Frontal cortex (tissue), 3 donors: ENCODE measurements at regions not wholly inside any gene's neighbourhood (a gene's known extent, or its start where the extent isn't known, plus 50 kb on each side); places are given as distances from the start of the nearest gene placed in this dataset.
"Not testable (repeated sequence)": the region's sequence is repeated elsewhere in the genome, so short reads cannot be mapped to it uniquely, and the experiment has no call there.

Experiments
- DNase-seq, 2 donors: peaks; one replicate each; pipeline ENCODE4 v3.0.0; 2012; ENCODE audit warnings: low spot score in 2 of 2
- FAIRE-seq: peaks from 2 replicates; lab custom pipeline; 2012; peaks lifted over from hg19 to GRCh38; lab: Jason Lieb, UNC
- donor health status: control.
- donor health status: control.
- donor health status: control.

DNA sequence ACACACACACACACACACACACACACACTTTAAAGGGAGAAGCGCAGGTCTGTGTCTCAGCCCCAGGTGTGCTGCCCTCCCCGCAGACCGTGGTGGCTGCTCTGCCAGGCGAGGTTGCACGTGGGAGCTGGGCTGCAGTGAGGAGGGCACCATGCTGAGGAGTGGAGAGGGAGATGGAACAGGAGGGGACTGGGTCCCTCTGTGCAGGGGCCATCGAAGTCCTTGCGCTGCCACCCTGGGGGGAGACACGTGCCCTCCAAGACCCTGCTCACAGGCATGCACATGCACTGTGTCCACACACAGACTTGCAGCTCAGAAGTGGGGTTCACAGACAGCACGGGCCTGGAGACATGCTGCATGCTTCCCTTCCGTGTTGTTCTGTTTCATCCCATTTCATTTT, 65.5 kb upstream of the HGFAC start:
- no peak for FAIRE-seq
- no peak for DNase-seq

DNA sequence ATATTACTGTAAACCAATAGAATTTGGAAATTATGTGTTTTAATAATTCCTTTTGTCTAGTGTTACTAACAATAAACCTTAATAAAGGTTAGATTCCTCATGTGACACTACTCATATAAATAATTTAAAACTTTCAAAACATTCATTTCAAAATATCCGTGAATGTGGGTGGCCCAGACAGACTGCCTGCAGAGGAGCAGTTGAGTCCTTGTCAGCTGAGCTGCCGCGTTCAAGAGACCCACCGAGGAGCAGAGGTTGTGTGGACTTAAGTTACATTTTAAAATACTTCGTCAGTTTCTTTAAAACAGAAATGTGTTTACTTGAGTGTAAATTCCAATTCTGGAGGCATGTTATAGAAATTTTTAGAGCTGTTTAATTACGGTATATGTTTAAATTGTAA, 64.2 kb upstream of the HGFAC start:
- FAIRE-seq (no peak), DNase-seq (no peak)

DNA sequence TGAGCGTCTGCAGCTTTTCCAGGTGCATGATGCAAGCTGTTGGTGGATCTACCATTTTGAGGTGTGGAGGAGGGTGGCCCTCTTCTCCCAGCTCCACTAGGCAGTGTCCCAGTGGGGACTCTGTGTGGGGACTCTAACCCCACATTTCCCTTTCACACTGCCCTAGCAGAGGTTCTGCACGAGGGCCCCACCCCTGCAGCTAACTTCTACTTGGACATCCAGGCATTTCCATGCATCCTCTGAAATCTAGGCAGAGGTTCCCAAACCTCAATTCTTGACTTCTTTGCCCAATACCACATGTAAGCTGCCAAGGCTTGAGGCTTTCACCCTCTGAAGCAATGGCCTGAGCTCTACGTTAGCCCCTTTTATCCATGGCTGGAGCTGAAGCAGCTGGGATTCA, 61.4 kb upstream of the HGFAC start:
- not testable (repeated sequence) for DNase-seq, FAIRE-seq

DNA sequence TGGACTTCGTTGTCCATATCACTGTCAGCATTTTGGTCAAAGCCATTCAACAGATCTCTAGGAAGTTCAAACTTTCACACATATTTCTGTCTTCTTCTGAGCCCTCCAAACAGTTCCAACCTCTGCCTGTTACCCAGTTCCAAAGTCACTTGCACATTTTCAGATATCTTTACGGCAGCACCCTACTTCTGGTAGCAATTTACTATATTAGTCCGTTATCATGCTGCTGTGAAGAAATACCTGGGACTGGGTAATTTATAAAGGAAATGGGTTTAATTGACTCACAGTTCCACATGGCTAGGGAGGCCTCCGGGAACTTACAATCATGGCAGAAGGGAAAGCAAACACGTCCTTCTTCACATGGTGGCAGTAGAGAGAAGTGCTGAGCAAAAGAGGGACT, 60.6 kb upstream of the HGFAC start:
- not testable (repeated sequence) for FAIRE-seq, DNase-seq

DNA sequence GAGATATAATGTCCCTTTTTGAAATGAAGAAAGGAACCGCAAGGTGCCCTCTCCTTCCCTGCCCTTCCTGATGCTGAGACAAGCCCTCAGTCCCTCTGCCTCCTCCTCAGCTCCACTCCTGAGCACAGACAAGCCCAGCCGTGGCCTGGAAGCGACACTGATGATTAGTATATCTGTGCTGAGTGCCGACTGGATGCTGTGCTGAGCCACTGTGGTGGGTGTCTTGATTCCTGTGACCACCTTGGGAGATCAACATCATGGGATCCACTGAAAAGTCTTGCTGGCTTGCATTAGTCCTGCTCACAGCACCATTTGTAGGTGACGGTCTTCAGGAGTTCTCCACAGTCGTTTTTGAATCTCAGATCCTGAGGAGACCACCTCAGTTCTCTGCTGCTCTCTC, 59.5 kb upstream of the HGFAC start:
- DNase-seq (no peak), FAIRE-seq (no peak)

DNA sequence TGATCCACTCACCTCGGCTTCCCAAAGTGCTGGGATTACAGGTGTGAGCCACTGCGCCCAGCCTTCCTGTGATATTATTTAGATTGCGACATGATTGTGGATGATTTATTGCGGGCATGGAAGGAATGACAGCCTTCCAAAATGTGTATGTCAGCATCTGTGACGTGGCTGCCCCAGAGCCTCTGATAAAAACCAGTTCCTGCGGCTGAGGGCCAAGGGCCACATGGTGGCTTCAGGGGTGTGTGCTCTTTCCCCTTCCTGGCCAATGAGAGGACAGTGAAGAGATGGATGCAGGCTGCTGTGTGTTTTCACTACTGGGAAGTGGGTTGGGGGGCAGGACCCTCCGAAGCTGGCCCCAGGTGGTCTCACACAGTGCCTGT, 57.4 kb upstream of the HGFAC start:
- DNase-seq (no peak), FAIRE-seq (no peak)

DNA sequence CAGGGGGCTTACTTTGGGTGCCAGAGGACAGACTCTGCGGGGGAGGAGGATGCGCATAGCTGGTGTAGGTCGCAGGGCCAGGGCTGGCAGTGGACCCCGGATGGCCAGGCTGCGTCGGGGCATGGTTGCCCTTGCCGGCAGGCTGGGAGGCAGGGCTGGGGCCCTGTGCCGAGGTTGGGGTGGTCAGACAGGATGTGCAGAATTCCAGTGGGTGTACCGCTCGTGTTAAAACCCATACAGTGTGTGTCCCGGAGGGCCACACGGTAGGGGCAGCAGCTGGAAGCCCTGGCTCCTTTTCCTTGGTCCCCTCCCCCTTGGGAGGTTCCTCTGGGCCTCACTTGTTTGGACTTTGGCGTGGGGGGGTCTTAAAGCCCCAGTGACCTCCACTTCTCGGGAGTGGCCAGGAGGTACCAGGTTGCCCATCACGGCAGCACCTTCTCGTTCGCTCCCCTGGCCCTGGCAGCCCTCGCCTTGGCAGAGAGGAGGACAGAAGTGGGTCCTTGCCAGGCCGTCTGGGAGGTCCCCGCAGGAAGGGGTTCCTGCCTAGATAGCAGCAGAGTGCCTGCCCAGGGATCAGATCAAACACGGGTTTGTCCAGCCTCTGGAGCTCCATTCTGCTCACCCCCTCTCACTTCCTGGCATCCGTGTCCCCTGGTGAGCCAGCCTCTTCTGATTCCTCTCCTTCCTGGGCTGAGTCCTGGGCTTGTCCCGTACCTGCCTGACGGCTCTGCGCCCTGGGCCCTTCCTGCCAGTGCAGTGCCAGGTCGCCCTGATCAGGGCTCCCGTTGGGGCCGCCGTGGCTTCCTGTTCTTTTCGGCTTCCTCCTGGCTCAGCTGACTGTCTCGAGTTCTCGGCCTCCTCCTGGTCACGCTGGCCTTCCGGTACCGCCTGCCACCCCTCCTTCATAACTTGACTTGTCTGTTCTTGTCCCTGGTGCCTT, 56.7 kb upstream of the HGFAC start:
- no peak for DNase-seq
- no peak for FAIRE-seq

DNA sequence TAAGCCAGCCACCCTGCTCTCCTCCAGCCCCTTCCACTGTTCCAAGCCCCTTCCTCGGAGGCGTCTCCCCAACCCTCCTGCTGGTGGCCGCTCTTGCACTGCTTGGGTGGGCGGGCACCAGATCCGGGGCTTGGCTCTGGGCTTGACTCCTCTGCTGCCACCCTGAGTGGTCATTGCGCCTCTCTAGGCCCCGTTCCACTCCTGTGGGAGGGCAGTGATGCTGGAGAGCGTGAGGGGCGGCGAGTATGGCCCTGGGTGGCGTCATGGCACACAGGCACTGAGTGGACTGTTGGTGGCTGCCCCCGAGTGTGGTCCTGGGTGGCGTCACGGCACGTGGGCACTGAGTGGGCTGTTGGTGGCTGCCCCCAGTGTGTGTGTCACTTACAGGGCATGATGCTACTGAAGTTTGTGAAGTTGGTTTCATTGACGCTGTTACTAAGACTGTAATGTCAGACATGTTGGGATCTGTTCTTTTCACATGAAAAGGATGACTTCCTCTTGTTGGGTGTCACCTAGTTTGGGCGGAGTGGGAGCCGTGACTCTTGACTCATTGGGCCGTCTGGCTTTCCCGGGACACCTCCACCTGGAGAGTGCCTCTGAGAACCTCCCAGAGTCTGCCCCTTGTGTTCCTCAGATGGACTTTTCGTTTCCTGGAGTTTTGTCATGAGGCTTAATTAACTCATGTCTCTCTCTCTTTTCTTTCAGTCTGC, 55.9 kb upstream of the HGFAC start:
- no peak for FAIRE-seq
- DNase-seq = no peak

DNA sequence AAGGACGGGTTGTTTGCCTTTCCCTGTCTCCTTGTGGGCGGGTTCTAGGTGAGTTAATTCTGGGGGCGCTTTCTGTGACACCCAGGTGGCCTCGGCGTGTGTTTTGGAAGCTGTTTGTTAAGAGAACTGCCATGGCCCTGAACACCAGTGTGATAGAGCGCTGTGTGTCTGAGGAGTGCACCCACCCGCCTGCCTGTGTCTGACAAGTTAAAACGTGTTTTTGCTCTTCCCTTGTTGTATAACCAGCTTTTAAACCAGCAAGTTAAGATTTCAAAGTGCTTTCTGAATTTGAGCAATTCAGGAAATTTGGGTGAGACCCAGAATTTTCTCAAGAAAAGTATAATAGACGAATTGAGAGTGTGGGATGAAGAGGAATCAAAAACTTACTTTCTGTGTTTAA, 55.2 kb upstream of the HGFAC start:
- FAIRE-seq (no peak), DNase-seq (no peak)

DNA sequence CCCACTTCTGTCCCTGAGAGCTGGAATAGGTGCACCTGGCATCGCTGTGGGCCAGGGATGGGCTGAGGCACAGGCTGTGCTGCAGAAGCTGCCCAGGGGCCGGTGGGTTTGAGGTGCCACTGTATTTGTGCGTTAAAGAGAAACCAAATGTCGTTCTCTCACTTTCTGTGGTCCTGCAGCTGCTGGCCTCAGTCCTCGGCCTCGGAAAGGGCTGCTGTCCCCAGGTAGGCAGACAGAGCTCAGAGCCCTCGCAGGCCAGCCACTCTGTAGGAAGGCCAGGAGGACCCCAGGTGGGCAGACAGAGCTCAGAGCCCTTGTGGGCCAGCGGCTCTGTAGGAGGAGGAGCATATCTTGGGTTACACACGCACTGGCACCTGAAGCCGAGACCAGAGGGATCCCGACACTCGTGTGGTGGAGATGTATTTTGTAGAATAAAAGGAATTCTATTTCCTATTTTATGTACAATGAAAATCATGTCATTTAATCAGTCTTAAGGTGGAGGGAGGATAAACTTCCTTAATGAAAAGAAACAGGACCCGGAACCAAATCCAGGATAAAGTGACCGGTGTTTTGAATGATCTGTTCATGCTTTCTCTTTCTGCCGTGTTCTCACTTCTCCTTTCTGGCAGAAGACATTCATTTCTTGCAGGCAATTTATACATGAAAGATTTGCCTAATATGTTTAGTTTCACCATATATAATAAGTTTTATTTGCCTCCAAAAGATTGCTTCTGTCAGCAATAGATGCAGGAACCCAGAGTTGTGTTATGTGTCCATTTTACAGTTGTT, 54.4 kb upstream of the HGFAC start:
- DNase-seq (no peak), FAIRE-seq (no peak)

DNA sequence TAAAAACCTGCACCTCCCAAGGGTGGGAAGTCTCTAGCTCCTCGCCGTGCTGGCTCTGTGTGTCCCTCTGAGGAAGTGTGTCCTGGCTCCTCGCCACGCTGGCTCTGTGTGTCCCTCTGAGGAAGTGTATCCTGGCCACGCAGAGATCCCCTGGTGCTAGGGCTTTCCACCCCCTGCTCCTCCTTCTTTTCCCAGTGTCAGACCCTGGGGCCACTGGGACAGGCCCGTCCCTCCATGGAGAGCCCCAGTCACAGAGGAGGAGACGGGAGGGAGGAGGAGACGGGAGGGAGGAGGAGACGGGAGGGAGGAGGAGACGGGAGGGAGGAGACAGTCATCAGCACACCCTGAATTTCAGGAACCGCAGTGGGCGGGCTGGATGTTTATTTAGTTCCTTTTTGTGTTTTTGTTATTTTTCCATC, 53.8 kb upstream of the HGFAC start:
- no peak for DNase-seq
- no peak for FAIRE-seq

DNA sequence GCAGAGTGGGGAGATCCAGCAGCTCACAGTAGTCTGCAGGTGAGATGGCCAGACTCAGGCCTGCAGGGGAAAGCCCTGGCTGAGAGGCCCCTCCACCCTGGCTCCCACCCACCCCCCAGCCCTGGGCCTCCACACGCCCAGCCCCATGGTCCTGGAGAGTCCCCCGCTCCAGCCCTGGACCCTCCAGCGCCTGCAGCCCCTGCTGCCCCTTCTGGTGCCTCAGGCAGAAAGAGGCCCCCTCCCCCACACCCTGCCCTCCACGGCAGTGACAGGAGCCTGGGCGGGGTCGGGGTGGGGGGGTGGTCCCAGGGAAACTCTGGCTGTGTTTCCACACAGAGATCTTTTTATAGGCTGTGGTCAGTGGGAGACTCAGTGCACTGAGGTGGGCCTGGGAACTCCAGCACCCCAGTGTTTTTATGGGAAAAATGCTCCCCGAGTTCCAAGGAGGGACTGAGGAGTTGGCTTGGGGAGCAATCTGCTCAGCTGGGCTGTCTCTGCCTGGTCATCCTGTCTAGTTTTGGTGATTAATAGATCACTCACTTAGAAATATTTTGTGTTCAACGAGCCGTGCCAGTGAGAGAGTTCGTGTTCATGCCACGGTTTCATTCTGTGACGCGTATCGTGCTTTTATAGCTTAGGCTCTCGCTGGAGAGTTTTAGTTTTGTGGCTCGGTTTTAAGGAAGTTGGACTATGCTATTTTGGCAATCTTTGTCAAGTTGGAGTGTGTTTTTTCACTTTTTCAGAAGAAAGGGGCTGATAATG, 53.1 kb upstream of the HGFAC start:
- DNase-seq (no peak), FAIRE-seq (no peak)

DNA sequence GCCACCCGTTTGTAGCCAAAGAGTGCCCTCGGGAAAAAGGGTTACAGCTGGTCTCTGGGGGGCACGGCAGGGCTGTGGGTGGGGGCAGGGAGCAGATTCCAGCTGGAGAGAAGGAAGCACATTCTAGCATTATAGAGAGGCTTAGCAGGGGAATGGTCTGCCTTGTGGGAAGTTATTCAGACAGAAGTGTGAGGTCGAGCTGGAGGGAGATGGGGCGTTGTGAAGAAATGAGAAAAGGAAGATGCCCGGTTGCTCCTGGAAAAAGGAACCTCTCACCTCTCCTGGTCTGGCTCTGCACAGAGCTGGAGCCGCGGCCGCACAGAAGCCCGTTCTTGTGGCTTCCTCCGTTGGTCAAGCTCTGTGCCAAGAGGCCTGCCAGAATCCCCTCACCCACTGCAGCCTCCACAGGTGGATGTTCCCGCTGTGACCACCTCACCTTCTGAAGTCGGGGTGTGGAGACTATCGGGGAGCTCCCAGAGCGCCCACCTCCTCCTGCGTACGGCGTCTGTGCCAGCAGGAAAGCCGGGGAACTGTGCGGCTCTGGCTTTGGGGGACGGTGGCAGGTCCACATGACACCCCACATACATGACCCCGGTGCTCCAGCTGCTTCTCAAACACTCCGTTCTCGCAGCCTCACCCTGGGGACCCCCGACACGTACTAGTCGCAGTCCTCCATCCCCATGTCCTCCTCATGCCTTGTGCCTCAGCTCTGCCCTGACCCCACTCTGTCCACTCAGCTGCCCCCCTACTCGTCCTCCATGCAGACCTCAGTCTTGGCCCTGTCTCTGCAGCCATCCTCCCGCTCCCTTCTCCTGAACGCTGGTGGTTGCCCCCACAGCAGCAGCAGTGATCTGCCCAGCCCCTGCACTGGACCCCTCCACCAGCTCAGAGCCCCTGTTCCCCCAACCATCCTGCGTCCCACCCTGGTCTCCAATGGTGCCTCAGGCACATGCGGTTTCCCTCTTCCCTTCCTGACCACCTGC, 52.2 kb upstream of the HGFAC start:
- DNase-seq = no peak
- FAIRE-seq = no peak

DNA sequence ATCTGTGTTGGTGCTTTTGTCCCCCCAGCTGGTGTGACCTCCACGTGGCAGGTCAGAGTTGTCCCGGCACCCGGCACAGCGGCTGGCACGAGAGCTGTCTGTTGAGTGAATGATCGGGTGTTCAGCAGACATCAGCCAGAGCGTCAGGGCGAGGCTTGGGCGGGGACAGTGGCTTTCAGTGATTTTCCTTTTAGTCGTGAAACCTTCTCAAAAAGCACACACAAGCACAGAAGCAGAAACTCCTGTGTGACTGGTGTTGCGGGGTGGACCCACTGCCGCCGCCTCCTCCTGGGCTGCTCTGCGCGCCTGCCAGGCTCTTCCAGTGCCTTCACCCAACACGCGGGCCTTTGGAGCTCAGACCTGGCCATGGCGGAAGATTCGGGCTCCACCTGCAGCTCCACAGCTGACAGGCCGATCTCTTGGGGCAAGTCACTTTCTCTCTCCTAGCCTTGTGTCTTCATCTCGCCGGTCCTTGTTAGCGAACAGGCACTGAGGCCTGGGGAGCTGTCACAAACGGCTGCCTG, 51.4 kb upstream of the HGFAC start:
- no peak for FAIRE-seq
- DNase-seq = no peak

DNA sequence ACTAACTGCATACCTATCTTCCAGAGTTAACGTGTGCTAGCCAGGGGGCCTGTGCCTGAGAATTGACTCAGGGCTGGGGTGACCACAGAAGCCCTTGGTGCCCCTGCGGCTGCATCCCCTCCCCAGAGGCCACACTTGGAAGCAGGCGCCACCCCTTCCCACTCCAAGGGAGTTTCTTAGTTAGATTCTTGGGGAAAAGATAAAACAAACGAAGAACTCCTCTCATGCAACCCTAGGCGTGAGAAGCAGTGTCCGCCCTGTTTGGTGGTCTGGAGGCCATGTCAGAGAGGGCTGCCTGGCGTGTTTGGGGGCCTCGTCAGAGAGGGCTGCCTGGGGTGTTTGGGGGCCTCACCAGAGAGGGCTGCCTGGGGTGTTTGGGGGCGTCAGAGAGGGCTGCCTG, 50.3 kb upstream of the HGFAC start:
- no peak for FAIRE-seq

More for the DNA sequence above, 50.3 kb upstream of the HGFAC start:
- no peak for DNase-seq
